PC-3 (cell line): ENCODE measurements at regions not wholly inside any gene's neighbourhood (a gene's known extent, or its start where the extent isn't known, plus 50 kb on each side); places are given as distances from the start of the nearest gene placed in this dataset.

ENCODE experiments used
- ATAC-seq: fragments of 200-7000 bp; cut with Tn5 transposase; 2 replicates; pipeline ENCODE4 v1.9.1; 2020; ENCODE audit warnings: mild to moderate bottlenecking, moderate library complexity
- BruUV-seq: library from RNA; stranded (reverse); fragments of 400-500 nt; replicated peaks from 2 replicates; lab custom pipeline; 2021; lab: Mats Ljungman, UMichigan
- CTCF ChIA-PET: fragments of 300-600 bp; sonication (Branson Sonifier 250); formaldehyde crosslinking; loops from one replicate; lab custom pipeline; 2022; ENCODE audit warnings: antibody characterized with exemption; lab: Charles Lee
- POLR2A ChIA-PET: fragments of 300-600 bp; sonication (Branson Sonifier 250); formaldehyde crosslinking; loops from one replicate; lab custom pipeline; 2022; ENCODE audit warnings: antibody characterized with exemption; ENCODE audit not compliant: unreplicated experiment; lab: Charles Lee
- DNase-seq: peaks from one replicate; pipeline ENCODE4 v3.0.0-alpha.2; 2015
- H2AFZ ChIP-seq: fragments of 300-600 bp; sonication (generic); 2 replicates; pipeline ENCODE4 v1.6.0; 2016; ENCODE audit warnings: antibody characterized with exemption, low read length
- H3F3A ChIP-seq: fragments of 300-600 bp; sonication (generic); one replicate; pipeline ENCODE4 v1.6.0; 2017; ENCODE audit warnings: antibody characterized with exemption, low read length, control low read depth, mild to moderate bottlenecking; ENCODE audit not compliant: unreplicated experiment
- H3K27ac ChIP-seq: fragments of 300-600 bp; sonication (generic); 2 replicates; pipeline ENCODE4 v1.5.1; 2016; ENCODE audit warnings: mild to moderate bottlenecking, low read length
- H3K27me3 ChIP-seq: fragments of 300-600 bp; sonication (generic); 2 replicates; pipeline ENCODE4 v1.6.1; 2016; ENCODE audit warnings: low read length, mixed read lengths
- H3K36me3 ChIP-seq: fragments of 300-600 bp; sonication (generic); 2 replicates; pipeline ENCODE4 v1.6.1; 2016; ENCODE audit warnings: low read depth, mixed run types, low read length, mixed read lengths
- H3K4me1 ChIP-seq: fragments of 300-600 bp; sonication (generic); 2 replicates; pipeline ENCODE4 v1.5.1; 2016; ENCODE audit warnings: low read length; ENCODE audit not compliant: insufficient read depth
- H3K4me2 ChIP-seq: fragments of 300-600 bp; sonication (generic); 2 replicates; pipeline ENCODE4 v1.6.0; 2016; ENCODE audit warnings: low read length
- H3K4me3 ChIP-seq: fragments of 300-600 bp; sonication (generic); 2 replicates; pipeline ENCODE4 v1.5.1; 2016; ENCODE audit warnings: mild to moderate bottlenecking, low read length, mixed read lengths
- H3K79me2 ChIP-seq: fragments of 300-600 bp; sonication (generic); 2 replicates; pipeline ENCODE4 v1.6.1; 2017; ENCODE audit warnings: low read length, mixed read lengths
- H3K9ac ChIP-seq: fragments of 300-600 bp; sonication (generic); 2 replicates; pipeline ENCODE4 v1.6.0; 2016; ENCODE audit warnings: mild to moderate bottlenecking, low read length
- H3K9me2 ChIP-seq: fragments of 300-600 bp; sonication (generic); replicated peaks from 2 replicates; pipeline ENCODE4 v1.6.1; 2016; ENCODE audit warnings: mixed run types, low read length, mixed read lengths
- H3K9me3 ChIP-seq: fragments of 300-600 bp; sonication (generic); 2 replicates; pipeline ENCODE4 v1.6.1; 2016; ENCODE audit warnings: low read length, mixed read lengths
- H4K20me1 ChIP-seq: fragments of 300-600 bp; sonication (generic); 2 replicates; pipeline ENCODE4 v1.6.1; 2016; ENCODE audit warnings: low read length, mixed read lengths
- CTCF ChIP-seq: fragments of 300-600 bp; sonication (generic); conservative IDR thresholded peaks from 2 replicates; pipeline ENCODE4 v1.5.1; 2017; ENCODE audit warnings: antibody characterized with exemption, low read depth, mild to moderate bottlenecking, low read length
- EZH2 ChIP-seq: fragments of 300-600 bp; sonication (generic); IDR thresholded peaks from one replicate; pipeline ENCODE4 v1.6.1; 2017; ENCODE audit warnings: antibody characterized with exemption, mild to moderate bottlenecking, low read length; ENCODE audit not compliant: unreplicated experiment
- EZH2phosphoT487 ChIP-seq: fragments of 300-600 bp; sonication (generic); IDR thresholded peaks from 2 replicates; pipeline ENCODE4 v1.6.1; 2018; ENCODE audit warnings: mild to moderate bottlenecking, antibody characterized with exemption, low read length, borderline replicate concordance
- intact Hi-C: fragments of 100-400 bp; cut with micrococcal nuclease; formaldehyde crosslinking; loops from 2 replicates; pipeline ENCODE4 v1.9.0; 2023

GRCh38 chr7:131252976-131253375 is 74.7 kb upstream of the MKLN1 start:
- Histone ChIP-seq H3K4me2 (no peak overlapping the region), H3F3A (no peaks in the 10 kb centered on the region), H3K4me1 (no peaks in the 10 kb centered on the region), H3K9me2 (no peaks in the 10 kb centered on the region), H3K27ac (no peak overlapping the region), H3K4me3 (no peak overlapping the region), H3K36me3 (0 out of 2 replicates have a peak, but pooled peaks cover 2% of the 10 kb centered on the region), H4K20me1 (no peaks in the 10 kb centered on the region), H3K27me3 (no peaks in the 10 kb centered on the region), H3K79me2 (no peaks in the 10 kb centered on the region), H2AFZ (no peak overlapping the region), H3K9ac (no peak overlapping the region), H3K9me3 (peaks cover 7% of the 10 kb centered on the region)
- intact Hi-C loops, result no loop called here
- no peak for DNase-seq
- no TSS peak for BruUV-seq
- ATAC-seq, result no peak
- ChIA-PET POLR2A (no interaction called here), CTCF (no interaction called here)
- TF ChIP-seq EZH2phosphoT487 (no peak), EZH2 (no peak)

GRCh38 chr7:131254211-131254610 is 73.5 kb upstream of the MKLN1 start:
- Histone ChIP-seq H3K9ac (no peak overlapping the region), H3K9me3 (peaks cover 7% of the 10 kb centered on the region), H3K4me2 (no peak overlapping the region), H4K20me1 (no peaks in the 10 kb centered on the region), H3K4me3 (no peak overlapping the region), H3K4me1 (no peaks in the 10 kb centered on the region), H3K27ac (no peak overlapping the region), H2AFZ (no peak overlapping the region), H3K9me2 (no peaks in the 10 kb centered on the region), H3K79me2 (no peaks in the 10 kb centered on the region), H3F3A (no peaks in the 10 kb centered on the region), H3K27me3 (no peaks in the 10 kb centered on the region), H3K36me3 (0 out of 2 replicates have a peak, but pooled peaks cover 2% of the 10 kb centered on the region)
- CTCF ChIA-PET, result no interaction called here
- no peak for TF ChIP-seq CTCF
- no peak for TF ChIP-seq EZH2phosphoT487
- no peak for TF ChIP-seq EZH2
- peak; percentile 76 for ATAC-seq
- peak; percentile 13 for DNase-seq
- no TSS peak for BruUV-seq
- POLR2A ChIA-PET, result no interaction called here
- intact Hi-C loops, result no loop called here

GRCh38 chr7:131255242-131255641 is 72.4 kb upstream of the MKLN1 start:
- no peaks in the 10 kb centered on the region for H3K4me1 ChIP-seq
- no peak for ATAC-seq

More at GRCh38 chr7:131255242-131255641, 72.4 kb upstream of the MKLN1 start:
- Histone ChIP-seq H4K20me1 (no peaks in the 10 kb centered on the region), H3F3A (no peaks in the 10 kb centered on the region), H3K79me2 (no peaks in the 10 kb centered on the region), H3K4me2 (no peak overlapping the region), H3K9ac (no peak overlapping the region), H3K36me3 (0 out of 2 replicates have a peak, but pooled peaks cover 2% of the 10 kb centered on the region), H3K27me3 (no peaks in the 10 kb centered on the region), H3K4me3 (no peak overlapping the region), H3K9me2 (no peaks in the 10 kb centered on the region), H3K9me3 (peaks cover 7% of the 10 kb centered on the region), H2AFZ (no peak overlapping the region), H3K27ac (no peak overlapping the region)
- BruUV-seq, result no TSS peak
- intact Hi-C loops, result no loop called here
- ChIA-PET POLR2A (no interaction called here), CTCF (no interaction called here)
- TF ChIP-seq EZH2 (no peak), EZH2phosphoT487 (no peak), CTCF (no peak)
- no peak for DNase-seq
